PFSK-1 (cell line): ENCODE measurements at regions not wholly inside any gene's neighbourhood (a gene's known extent, or its start where the extent isn't known, plus 50 kb on each side); places are given as distances from the start of the nearest gene placed in this dataset.

Experiments used
- FOXP2 ChIP-seq: optimal IDR thresholded peaks from 2 replicates; pipeline ENCODE3; 2011; ENCODE audit warnings: borderline replicate concordance, control low read depth, inconsistent platforms; ENCODE audit not compliant: insufficient read depth; ENCODE audit errors: extremely low read length, extremely low read depth
- POLR2AphosphoS5 ChIP-seq: IDR thresholded peaks from 2 replicates; pipeline ENCODE4 v1.6.1; 2012; ENCODE audit warnings: low read depth, mild to moderate bottlenecking, control low read depth, low read length, moderate library complexity
- SIN3A ChIP-seq: IDR thresholded peaks from 2 replicates; pipeline ENCODE4 v1.6.1; 2012; ENCODE audit warnings: mild to moderate bottlenecking, low read length, moderate library complexity, borderline replicate concordance; ENCODE audit not compliant: insufficient read depth
- TAF1 ChIP-seq: IDR thresholded peaks from 2 replicates; pipeline ENCODE4 v1.6.1; 2012; ENCODE audit warnings: low read length, control low read depth, borderline replicate concordance; ENCODE audit not compliant: insufficient read depth
- TF ChIP-seq, protein P1 (sequence below), 2 experiments: IDR thresholded peaks; 2 replicates each; pipeline versions ENCODE4 v1.6.1 to v1.8.0; 2011 to 2012; ENCODE audit warnings: low read depth in 2 of 2, low read length in 2 of 2, control low read depth in 1 of 2, inconsistent platforms in 1 of 2, mild to moderate bottlenecking in 1 of 2, moderate library complexity in 1 of 2; ENCODE audit not compliant: insufficient read depth in 1 of 2

DNA sequence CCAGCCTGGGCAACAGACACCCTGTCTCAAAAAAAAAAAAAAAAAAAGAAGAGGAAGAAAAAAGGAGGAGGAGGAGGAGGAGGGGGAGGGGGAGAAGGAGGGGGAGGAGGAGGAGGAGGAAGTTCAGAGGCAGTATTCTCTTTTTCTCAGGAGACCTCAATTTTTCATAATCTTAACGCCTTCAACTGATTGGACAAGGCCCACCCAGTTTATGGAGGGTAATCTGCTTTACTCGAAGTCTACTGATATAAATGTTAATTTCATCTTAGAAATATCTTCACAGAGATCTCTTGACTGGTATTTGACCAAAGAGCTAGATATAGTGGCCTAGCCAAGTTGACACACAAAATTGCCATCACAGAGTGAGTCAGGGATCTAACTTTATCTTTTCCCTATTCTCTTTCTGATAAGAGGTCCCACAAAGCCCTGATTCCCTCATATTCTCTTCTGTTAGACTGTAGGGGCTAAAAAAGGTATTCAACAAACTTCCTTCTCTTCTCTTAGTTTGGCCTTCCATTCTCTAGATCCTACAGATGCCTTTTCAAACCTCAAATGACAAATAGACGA, 115.5 kb upstream of the ABCA1 start:
- TF ChIP-seq SIN3A = no peak
- TF ChIP-seq TAF1 = no peak
- TF ChIP-seq, protein P1, sequence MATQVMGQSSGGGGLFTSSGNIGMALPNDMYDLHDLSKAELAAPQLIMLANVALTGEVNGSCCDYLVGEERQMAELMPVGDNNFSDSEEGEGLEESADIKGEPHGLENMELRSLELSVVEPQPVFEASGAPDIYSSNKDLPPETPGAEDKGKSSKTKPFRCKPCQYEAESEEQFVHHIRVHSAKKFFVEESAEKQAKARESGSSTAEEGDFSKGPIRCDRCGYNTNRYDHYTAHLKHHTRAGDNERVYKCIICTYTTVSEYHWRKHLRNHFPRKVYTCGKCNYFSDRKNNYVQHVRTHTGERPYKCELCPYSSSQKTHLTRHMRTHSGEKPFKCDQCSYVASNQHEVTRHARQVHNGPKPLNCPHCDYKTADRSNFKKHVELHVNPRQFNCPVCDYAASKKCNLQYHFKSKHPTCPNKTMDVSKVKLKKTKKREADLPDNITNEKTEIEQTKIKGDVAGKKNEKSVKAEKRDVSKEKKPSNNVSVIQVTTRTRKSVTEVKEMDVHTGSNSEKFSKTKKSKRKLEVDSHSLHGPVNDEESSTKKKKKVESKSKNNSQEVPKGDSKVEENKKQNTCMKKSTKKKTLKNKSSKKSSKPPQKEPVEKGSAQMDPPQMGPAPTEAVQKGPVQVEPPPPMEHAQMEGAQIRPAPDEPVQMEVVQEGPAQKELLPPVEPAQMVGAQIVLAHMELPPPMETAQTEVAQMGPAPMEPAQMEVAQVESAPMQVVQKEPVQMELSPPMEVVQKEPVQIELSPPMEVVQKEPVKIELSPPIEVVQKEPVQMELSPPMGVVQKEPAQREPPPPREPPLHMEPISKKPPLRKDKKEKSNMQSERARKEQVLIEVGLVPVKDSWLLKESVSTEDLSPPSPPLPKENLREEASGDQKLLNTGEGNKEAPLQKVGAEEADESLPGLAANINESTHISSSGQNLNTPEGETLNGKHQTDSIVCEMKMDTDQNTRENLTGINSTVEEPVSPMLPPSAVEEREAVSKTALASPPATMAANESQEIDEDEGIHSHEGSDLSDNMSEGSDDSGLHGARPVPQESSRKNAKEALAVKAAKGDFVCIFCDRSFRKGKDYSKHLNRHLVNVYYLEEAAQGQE (IDR thresholded peaks at IDR 0.05; ENCODE audit: insufficient read depth in 1 of 2, low read depth in 2 of 2, low read length in 2 of 2) = no peak
- no peak for TF ChIP-seq POLR2AphosphoS5
- TF ChIP-seq FOXP2 = no peak
